ENCODE measurements at regions not wholly inside any gene's neighbourhood (a gene's known extent, or its start where the extent isn't known, plus 50 kb on each side); places are given as distances from the start of the nearest gene placed in this dataset.

DNA sequence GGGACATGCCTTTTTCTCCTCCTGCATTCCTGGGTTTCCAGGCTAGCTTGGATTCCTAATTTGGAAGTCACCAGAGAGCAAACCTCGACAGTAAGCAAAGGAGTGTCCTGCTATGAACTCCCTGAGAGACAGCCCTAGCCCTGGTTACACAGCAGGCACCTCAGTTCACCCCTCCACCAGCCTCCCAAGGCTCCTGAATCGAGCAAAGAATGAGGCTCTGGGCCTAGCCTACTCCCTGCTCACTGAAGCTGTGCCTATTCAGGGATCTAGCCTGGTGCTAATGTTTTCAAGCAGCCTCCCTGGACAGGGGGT lies 66.7 kb upstream of the RMDN2 start:
- ATAC-seq (ENCODE audit: low FRiP score) = no peak

DNA sequence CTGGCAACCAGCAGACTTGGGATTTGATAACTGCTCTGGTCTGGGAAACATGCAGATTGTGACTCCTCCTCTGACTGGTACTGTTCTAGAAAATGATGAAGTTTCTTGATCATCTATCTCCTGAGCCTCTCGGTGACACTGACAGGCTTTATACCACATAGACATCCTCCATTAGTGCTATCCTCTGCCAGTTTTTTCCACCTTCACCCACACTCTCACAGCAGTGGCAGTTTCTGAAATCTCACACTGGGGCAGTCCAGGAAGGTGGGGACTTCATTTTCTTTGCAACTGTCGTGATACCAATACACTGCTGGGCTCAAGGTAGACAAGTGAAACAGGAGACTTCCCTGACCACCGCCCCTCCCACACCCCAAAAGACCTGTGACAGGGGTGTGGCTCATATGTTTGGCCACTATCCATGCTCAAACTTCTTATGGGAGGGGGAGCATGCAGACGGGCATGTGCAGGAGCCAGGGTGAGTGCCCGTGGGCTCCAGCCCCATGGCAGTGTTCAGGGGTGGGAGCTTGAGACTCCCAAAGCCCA lies 66.3 kb upstream of the RMDN2 start:
- no peak for ATAC-seq (ENCODE audit: low FRiP score)

More for the DNA sequence above, 66.7 kb upstream of the RMDN2 start:
- TF ChIP-seq, protein P1, sequence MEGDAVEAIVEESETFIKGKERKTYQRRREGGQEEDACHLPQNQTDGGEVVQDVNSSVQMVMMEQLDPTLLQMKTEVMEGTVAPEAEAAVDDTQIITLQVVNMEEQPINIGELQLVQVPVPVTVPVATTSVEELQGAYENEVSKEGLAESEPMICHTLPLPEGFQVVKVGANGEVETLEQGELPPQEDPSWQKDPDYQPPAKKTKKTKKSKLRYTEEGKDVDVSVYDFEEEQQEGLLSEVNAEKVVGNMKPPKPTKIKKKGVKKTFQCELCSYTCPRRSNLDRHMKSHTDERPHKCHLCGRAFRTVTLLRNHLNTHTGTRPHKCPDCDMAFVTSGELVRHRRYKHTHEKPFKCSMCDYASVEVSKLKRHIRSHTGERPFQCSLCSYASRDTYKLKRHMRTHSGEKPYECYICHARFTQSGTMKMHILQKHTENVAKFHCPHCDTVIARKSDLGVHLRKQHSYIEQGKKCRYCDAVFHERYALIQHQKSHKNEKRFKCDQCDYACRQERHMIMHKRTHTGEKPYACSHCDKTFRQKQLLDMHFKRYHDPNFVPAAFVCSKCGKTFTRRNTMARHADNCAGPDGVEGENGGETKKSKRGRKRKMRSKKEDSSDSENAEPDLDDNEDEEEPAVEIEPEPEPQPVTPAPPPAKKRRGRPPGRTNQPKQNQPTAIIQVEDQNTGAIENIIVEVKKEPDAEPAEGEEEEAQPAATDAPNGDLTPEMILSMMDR (IDR thresholded peaks at IDR 0.05) = no peak
- DNase-seq (ENCODE audit: low spot score) = no peak

DNA sequence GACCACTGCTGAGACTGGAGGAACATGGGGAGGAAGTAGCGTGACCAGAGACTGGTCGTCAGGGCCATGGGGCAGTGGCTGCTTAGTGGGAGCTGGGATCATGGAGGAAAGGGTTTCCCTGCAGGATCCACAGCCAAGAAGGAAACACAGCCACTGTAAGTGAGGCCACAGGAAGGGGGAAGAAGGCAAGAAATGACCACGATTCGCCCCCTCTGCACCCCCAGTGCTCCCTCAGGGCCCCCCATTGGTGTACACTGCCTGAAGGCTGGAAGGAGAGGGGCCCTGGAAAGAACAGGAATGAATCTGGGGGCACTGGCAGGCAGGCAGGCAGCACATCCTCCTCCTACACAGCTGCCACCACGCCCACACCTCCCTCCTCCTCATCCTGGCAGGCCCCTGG lies 62.5 kb upstream of the RMDN2 start:
- DNase-seq (ENCODE audit: low spot score) (no peak), ATAC-seq (ENCODE audit: low FRiP score) (no peak)
- TF ChIP-seq, protein P1 (IDR thresholded peaks at IDR 0.05) = no peak

More for the DNA sequence above, 66.3 kb upstream of the RMDN2 start:
- DNase-seq (ENCODE audit: low spot score) = no peak
- TF ChIP-seq, protein P1 (IDR thresholded peaks at IDR 0.05) = no peak

DNA sequence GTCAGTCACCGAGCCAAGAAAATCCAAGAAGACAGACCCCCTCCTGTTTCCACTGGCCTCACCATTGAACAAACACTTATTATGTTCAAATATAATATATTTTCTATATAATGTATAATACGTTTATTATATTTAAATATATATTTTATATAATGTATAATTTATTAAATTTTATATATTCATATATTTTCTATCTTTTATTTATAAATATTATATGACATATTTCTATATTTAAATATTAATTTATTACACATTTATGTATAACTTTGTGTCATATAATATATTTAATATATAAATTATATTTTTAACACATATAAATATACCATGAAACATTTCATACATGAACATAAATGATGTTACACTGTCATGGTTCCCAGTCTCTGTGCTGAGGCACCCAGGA lies 60.9 kb upstream of the RMDN2 start:
- TF ChIP-seq, protein P1 (IDR thresholded peaks at IDR 0.05) = no peak
- DNase-seq (ENCODE audit: low spot score) = no peak
- ATAC-seq (ENCODE audit: low FRiP score) = no peak

DNA sequence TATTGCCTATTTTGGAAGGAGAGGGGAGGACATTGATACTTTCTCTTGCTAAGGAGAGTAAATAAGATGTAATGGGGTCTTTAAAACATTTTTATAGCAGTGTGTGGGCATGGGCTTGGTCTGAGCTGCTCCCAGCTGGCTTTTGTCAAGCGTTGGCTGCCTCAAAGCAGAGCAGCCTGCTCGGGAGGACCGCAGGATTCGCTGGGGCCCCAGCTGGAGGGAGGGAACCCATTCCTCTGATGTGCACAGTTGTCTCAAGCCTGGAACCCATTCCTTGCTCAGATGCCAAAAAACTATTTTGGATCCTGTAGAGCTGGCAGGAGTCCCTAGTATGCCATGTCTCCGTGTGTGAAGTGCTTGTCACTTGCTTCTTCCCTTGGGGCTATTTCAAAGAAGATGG lies 59.4 kb upstream of the RMDN2 start:
- TF ChIP-seq, protein P1 (IDR thresholded peaks at IDR 0.05) = no peak
- DNase-seq (ENCODE audit: low spot score) (no peak), ATAC-seq (ENCODE audit: low FRiP score) (no peak)

DNA sequence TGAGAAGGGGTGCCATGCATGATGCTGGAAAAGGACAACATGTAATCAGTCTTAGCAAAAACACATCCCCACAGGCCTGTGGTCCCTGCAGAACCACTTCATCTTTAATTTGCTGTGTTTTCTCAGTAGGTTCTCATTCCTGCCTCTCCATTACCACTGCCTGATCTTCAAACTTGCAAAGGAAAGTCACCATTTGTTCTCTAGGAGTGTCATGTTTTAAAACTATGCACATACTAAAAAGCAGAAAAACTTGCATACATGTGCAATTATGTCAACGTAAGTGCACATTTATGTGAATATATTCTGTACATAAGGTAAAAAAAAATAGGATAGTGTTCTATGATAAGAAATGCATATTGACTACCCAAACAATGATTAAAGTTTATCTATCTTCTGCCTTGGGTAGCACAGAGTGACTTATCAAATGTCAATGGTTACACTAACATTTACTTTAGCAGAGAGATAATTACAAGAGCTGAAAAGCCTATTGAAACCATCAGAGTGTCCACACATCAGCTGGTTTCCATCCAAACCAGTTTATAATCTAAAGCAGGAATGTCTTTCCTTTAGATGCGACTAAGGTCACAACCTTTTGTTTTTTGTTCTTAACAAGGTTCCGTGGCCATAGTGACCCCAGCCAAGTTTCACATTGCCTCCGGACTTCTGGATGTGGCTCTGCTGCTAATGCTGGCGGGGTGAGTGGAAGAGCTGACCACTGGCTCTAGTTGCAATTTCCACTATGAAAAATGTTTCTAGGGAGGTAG lies 58.7 kb upstream of the RMDN2 start:
- TF ChIP-seq, protein P1 (IDR thresholded peaks at IDR 0.05) = no peak
- no peak for DNase-seq (ENCODE audit: low spot score)
- no peak for ATAC-seq (ENCODE audit: low FRiP score)

DNA sequence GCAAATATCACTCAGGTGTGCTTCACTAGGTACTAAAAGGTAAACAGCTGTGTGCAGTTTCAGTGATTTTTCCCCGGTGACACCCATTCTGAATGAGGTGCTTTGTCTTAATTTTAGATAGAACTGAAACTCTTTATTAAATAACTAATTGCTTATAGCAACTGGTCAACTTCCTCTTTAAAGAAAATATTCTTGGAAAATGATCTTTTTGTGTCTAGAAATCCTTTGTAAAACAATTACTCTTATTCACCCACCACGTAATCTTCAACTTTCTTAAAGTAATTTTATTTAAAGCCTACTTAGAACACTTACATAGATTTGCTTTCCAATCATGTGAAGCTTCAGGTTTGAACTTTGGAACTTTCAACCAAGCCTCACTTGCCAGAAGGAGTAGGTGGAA lies 57.9 kb upstream of the RMDN2 start:
- no peak for DNase-seq (ENCODE audit: low spot score)
- no peak for ATAC-seq (ENCODE audit: low FRiP score)
- TF ChIP-seq, protein P1 (IDR thresholded peaks at IDR 0.05) = no peak
